Prostate gland (tissue), 2 donors: ENCODE measurements at regions not wholly inside any gene's neighbourhood (a gene's known extent, or its start where the extent isn't known, plus 50 kb on each side); places are given as distances from the start of the nearest gene placed in this dataset.

Experiments
- DNase-seq: peaks from one replicate; pipeline ENCODE4 v3.0.0-alpha.2; 2019; ENCODE audit warnings: low spot score
- H3K27ac ChIP-seq, 2 donors: fragments of 200-600 bp; sonication (generic); 2 replicates each; pipeline ENCODE4 v1.5.1; 2017 to 2019
- H3K27me3 ChIP-seq: fragments of 200-600 bp; sonication (generic); replicated peaks from 2 replicates; pipeline ENCODE4 v1.5.1; 2019; ENCODE audit not compliant: insufficient read depth
- H3K36me3 ChIP-seq, 2 donors: fragments of 200-600 bp; sonication (generic); 1 replicate in 1 of 2; 2 replicates in 1 of 2; pipeline versions ENCODE4 v1.5.1 to v1.8.1; 2017 to 2019
- H3K4me1 ChIP-seq: fragments of 200-600 bp; sonication (generic); replicated peaks from 2 replicates; pipeline ENCODE4 v1.5.1; 2019
- H3K4me3 ChIP-seq, 2 donors: fragments of 200-600 bp; sonication (generic); 2 replicates each; pipeline ENCODE4 v1.5.1; 2017 to 2019
- H3K9me3 ChIP-seq: fragments of 200-600 bp; sonication (generic); 2 replicates; pipeline ENCODE4 v1.5.1; 2017
- POLR2A ChIP-seq: fragments of 450-650 bp; IDR thresholded peaks from one replicate; pipeline ENCODE4 v1.6.1; 2016; ENCODE audit warnings: antibody characterized with exemption, mild to moderate bottlenecking
- POLR2AphosphoS5 ChIP-seq: sonication (generic); formaldehyde crosslinking; IDR thresholded peaks from one replicate; pipeline ENCODE4 v1.6.1; 2017; ENCODE audit warnings: antibody characterized with exemption
- WGBS: methylation state at CpG from one replicate; pipeline ENCODE4 v1.1.5; 2018; 5-methylcytosine and 5-hydroxymethylcytosine counted together
- intact Hi-C: fragments of 100-400 bp; cut with DNase I; formaldehyde crosslinking; loops from one replicate; pipeline ENCODE4 v1.14.2; 2022
- TF ChIP-seq, protein P1 (sequence below), 4 experiments: fragments of 200-600 bp in 2 of 4; fragments of 450-650 bp in 2 of 4; sonication (generic) in 2 of 4; IDR thresholded peaks; 1 replicate in 3 of 4; 2 replicates in 1 of 4; pipeline ENCODE4 v1.5.1; 2016 to 2019; ENCODE audit warnings: antibody characterized with exemption in 4 of 4, mild to moderate bottlenecking in 2 of 4, moderate library complexity in 2 of 4

DNA sequence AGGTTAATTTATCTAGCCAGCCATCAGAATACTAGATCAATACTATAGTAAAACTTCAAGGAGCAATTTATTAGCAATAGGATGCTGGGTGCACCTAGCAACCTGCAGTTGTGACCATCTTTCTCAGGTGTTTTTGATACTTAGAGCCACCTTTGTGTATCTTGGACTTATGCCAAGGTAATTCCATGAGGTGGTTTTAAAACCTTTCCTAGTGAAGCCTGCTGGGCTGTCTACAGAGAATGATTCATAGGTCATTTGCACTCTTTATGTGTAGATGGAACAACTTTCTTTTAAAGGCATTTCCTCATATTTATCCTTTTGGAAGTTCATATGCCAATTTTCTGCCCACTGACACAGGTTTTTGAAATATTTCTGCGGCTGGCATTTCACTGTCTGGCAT, 1030.1 kb upstream of the POU3F3 start:
- H3K9me3 ChIP-seq: no peaks in the 10 kb centered on the region
- DNase-seq: no peak
- no peaks in the 10 kb centered on the region for H3K27me3 ChIP-seq
- H3K4me1 ChIP-seq: no peaks in the 10 kb centered on the region
- H3K36me3 ChIP-seq: no peaks in the 10 kb centered on the region
- intact Hi-C loops: no loop called here
- no peak overlapping the region for H3K4me3 ChIP-seq
- WGBS: 40% methylated on average over 1 of the region's 1 CpG
- TF ChIP-seq, protein P1, sequence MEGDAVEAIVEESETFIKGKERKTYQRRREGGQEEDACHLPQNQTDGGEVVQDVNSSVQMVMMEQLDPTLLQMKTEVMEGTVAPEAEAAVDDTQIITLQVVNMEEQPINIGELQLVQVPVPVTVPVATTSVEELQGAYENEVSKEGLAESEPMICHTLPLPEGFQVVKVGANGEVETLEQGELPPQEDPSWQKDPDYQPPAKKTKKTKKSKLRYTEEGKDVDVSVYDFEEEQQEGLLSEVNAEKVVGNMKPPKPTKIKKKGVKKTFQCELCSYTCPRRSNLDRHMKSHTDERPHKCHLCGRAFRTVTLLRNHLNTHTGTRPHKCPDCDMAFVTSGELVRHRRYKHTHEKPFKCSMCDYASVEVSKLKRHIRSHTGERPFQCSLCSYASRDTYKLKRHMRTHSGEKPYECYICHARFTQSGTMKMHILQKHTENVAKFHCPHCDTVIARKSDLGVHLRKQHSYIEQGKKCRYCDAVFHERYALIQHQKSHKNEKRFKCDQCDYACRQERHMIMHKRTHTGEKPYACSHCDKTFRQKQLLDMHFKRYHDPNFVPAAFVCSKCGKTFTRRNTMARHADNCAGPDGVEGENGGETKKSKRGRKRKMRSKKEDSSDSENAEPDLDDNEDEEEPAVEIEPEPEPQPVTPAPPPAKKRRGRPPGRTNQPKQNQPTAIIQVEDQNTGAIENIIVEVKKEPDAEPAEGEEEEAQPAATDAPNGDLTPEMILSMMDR (IDR thresholded peaks at IDR 0.05): no peak
- TF ChIP-seq POLR2AphosphoS5: no peak
- TF ChIP-seq POLR2A: no peak
- H3K27ac ChIP-seq: no peak overlapping the region

DNA sequence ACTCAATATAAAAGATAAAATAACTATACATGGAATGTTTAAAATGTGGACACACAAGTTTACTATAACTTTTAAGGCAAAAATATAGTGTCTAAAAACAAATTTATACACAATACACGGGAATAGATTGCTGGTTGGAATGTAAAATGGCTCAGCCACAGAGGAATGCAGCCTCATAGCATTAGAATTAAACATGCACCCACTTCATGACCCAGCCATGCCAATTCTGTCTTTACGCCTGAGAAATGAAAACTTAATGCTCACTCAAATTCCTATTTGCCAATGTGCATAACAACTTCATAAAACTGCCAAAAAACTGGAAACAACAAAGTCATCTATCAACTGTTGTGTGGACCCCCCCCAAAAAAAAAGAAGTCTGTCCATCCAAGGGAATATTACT, 1006.6 kb upstream of the POU3F3 start:
- DNase-seq: no peak
- no peaks in the 10 kb centered on the region for H3K36me3 ChIP-seq
- no peak overlapping the region for H3K4me3 ChIP-seq
- TF ChIP-seq, protein P1 (IDR thresholded peaks at IDR 0.05): no peak
- TF ChIP-seq POLR2AphosphoS5 (no peak), POLR2A (no peak)
- no peak overlapping the region for H3K27ac ChIP-seq
- intact Hi-C loops: no loop called here
- WGBS: 82% methylated on average over 2 of the region's 2 CpGs
- no peaks in the 10 kb centered on the region for H3K27me3 ChIP-seq
- no peaks in the 10 kb centered on the region for H3K4me1 ChIP-seq
- H3K9me3 ChIP-seq: no peaks in the 10 kb centered on the region

DNA sequence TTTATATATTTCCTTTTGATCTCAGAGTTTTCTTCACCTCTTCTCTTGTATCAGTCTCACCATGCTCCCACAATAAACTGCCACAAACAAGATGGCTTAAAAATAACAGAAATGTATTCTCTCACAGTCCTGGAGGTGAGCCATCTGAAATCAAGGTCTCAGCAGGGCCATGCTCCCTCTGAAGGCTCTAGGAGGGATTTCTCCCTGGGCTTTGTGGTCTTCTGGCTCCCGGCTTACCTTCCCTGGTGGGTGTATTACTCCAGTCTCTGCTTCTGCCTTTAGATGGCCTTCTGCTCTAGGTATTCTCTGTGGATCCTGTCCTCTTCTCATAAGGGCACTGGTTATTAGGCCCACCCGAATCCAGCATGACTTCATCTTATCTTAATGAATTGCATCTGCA, 994.7 kb upstream of the POU3F3 start:
- H3K9me3 ChIP-seq: no peaks in the 10 kb centered on the region
- DNase-seq: no peak
- no peaks in the 10 kb centered on the region for H3K27me3 ChIP-seq
- intact Hi-C loops: no loop called here
- no peak overlapping the region for H3K27ac ChIP-seq
- no peaks in the 10 kb centered on the region for H3K36me3 ChIP-seq
- WGBS: 76% methylated on average over 2 of the region's 2 CpGs
- H3K4me3 ChIP-seq: no peak overlapping the region
- TF ChIP-seq, protein P1 (IDR thresholded peaks at IDR 0.05): no peak
- TF ChIP-seq POLR2A: no peak
- TF ChIP-seq POLR2AphosphoS5: no peak
- H3K4me1 ChIP-seq: no peaks in the 10 kb centered on the region

DNA sequence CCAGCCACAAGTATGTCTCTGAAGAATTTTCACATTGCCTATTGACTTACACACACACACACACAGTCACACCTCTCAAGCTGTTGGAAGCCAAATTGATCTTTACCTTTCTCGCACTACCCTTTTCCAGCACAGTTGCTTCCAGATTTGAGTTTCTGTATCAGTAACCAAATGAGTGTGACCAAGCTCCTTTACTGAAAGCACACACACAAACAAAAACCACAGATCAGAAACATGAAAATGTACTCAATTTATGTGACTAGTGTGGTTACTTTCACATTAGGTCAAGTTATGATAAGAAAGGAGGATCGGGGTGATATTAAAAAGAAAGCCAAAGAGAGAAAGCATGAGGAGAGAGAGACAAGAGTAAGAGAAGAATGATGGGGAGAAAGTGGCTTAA, 993.9 kb upstream of the POU3F3 start:
- WGBS: 87% methylated on average over 2 of the region's 2 CpGs
- H3K9me3 ChIP-seq: no peaks in the 10 kb centered on the region
- intact Hi-C loops: no loop called here
- DNase-seq: no peak
- no peaks in the 10 kb centered on the region for H3K4me1 ChIP-seq
- no peak overlapping the region for H3K27ac ChIP-seq
- no peaks in the 10 kb centered on the region for H3K27me3 ChIP-seq
- no peaks in the 10 kb centered on the region for H3K36me3 ChIP-seq
- H3K4me3 ChIP-seq: no peak overlapping the region
- TF ChIP-seq POLR2A: no peak

DNA sequence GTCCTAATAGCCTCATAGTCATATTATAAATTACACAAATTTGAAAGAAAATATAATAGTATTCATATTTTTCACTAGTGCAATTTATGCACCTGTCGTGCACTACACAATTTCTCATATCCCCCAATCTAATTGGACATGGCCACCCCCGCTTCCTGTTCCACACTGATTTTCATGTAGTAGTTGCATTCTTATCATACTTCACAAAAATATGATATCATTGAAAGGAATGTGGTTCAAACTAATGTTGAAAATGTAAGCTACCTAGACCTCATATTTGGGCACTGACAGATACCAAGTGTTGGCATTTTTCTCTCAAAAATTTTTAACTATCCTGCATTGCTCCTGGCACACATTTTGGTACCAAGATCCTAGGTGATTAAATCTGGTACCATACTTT, 985.5 kb upstream of the POU3F3 start:
- DNase-seq: no peak
- Histone ChIP-seq H3K36me3 (no peaks in the 10 kb centered on the region), H3K27me3 (no peaks in the 10 kb centered on the region), H3K4me3 (no peak overlapping the region), H3K4me1 (no peaks in the 10 kb centered on the region), H3K27ac (no peak overlapping the region), H3K9me3 (no peaks in the 10 kb centered on the region)
- WGBS: 95% methylated on average over 2 of the region's 2 CpGs
- TF ChIP-seq, protein P1 (IDR thresholded peaks at IDR 0.05): no peak
- TF ChIP-seq POLR2A (no peak), POLR2AphosphoS5 (no peak)
- intact Hi-C loops: no loop called here
